ENCODE measurements at regions not wholly inside any gene's neighbourhood (a gene's known extent, or its start where the extent isn't known, plus 50 kb on each side); places are given as distances from the start of the nearest gene placed in this dataset.

DNA sequence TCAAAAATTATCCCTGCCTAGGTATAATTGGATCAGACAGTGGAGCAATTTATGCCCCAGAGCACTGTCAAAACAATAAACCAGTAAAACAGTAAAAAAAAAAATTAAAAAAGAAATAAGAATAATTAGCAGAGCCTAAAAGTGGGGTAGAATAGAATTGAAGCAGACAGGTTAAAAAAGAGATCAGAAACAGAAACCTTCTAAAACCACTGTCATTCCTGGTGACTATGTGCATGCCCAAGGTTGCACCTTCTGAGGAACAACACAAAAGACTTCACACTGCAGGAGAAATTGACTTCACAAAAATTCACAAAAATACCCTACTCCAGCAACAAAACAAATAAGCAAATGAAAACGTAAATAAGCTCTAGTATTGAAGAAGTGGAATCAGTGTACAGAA, 168.6 kb downstream of the SPANXA1 start:
- Histone ChIP-seq H2BK5ac (ENCODE audit: insufficient read length, low read length) (no peak overlapping the region), H3K14ac (ENCODE audit: insufficient read depth, low read length) (no peak overlapping the region), H4K8ac (replicated peaks; ENCODE audit: insufficient read length, low read depth, low read length) (no peak overlapping the region), H3K4me2 (ENCODE audit: insufficient read depth, insufficient read length, low read length) (no peak overlapping the region), H3K4ac (ENCODE audit: low read depth, low read length) (no peak overlapping the region), H2BK20ac (ENCODE audit: low read depth, low read length, poor library complexity, severe bottlenecking) (no peak overlapping the region), H3K23ac (ENCODE audit: insufficient read length, low read depth, low read length) (no peak overlapping the region), H3T11ph (ENCODE audit: low read length) (no peak overlapping the region), H4K5ac (ENCODE audit: insufficient read length, low read depth, low read length) (no peak overlapping the region), H3K79me1 (ENCODE audit: insufficient read depth, low read depth, low read length, poor library complexity, severe bottlenecking) (no peaks in the 10 kb centered on the region), H3K79me2 (ENCODE audit: insufficient read depth, low read length) (no peaks in the 10 kb centered on the region), H3K23me2 (ENCODE audit: insufficient read length, low read depth, low read length, poor library complexity, severe bottlenecking) (no peaks in the 10 kb centered on the region), H3K18ac (ENCODE audit: insufficient read length, low read depth, low read length) (no peak overlapping the region), H2BK12ac (ENCODE audit: insufficient read length, low read depth, low read length) (no peak overlapping the region), H2AFZ (ENCODE audit: low read length) (no peak overlapping the region), H3K27me3 (ENCODE audit: insufficient read depth, low read length) (no peaks in the 10 kb centered on the region), H4K20me1 (ENCODE audit: control insufficient read depth, insufficient read depth, insufficient read length) (no peaks in the 10 kb centered on the region), H3K56ac (ENCODE audit: insufficient read length, low read depth, low read length) (no peak overlapping the region), H2BK120ac (ENCODE audit: low read depth, low read length, poor library complexity, severe bottlenecking) (no peak overlapping the region), H4K91ac (ENCODE audit: insufficient read length, low read depth, low read length) (no peak overlapping the region), H3K9me3 (ENCODE audit: control insufficient read depth, low read depth, low read length) (peaks cover 15% of the 10 kb centered on the region), H3K9ac (ENCODE audit: extremely low read depth, insufficient read length, low read length) (no peak overlapping the region), H3K4me1 (ENCODE audit: insufficient read depth, low read length) (no peaks in the 10 kb centered on the region), H3K27ac (ENCODE audit: insufficient read length, low read depth, low read length) (no peak overlapping the region), H2AK5ac (ENCODE audit: insufficient read length, low read length) (no peak overlapping the region), H2BK15ac (ENCODE audit: low read depth, low read length) (no peak overlapping the region)
- DNase-seq: no peak
- Mint-ChIP-seq H3K27ac (no peak overlapping the region), H3K27me3 (ENCODE audit: low read depth) (no peaks in the 10 kb centered on the region), H3K4me1 (no peaks in the 10 kb centered on the region), H3K36me3 (ENCODE audit: insufficient read depth in 1 of 3, low read depth in 3 of 3) (no peaks in the 10 kb centered on the region), H3K9me3 (peaks cover 56 to 65% of the 10 kb centered on the region in 2 experiments), H3K4me3 (no peak overlapping the region)
- TF ChIP-seq, protein P1, sequence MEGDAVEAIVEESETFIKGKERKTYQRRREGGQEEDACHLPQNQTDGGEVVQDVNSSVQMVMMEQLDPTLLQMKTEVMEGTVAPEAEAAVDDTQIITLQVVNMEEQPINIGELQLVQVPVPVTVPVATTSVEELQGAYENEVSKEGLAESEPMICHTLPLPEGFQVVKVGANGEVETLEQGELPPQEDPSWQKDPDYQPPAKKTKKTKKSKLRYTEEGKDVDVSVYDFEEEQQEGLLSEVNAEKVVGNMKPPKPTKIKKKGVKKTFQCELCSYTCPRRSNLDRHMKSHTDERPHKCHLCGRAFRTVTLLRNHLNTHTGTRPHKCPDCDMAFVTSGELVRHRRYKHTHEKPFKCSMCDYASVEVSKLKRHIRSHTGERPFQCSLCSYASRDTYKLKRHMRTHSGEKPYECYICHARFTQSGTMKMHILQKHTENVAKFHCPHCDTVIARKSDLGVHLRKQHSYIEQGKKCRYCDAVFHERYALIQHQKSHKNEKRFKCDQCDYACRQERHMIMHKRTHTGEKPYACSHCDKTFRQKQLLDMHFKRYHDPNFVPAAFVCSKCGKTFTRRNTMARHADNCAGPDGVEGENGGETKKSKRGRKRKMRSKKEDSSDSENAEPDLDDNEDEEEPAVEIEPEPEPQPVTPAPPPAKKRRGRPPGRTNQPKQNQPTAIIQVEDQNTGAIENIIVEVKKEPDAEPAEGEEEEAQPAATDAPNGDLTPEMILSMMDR (conservative IDR thresholded peaks at IDR 0.05): no peak
- no CpG with 5 or more reads among the region's 1 CpG for WGBS (ENCODE audit: extremely low coverage, insufficient read length, low lambda C conversion rate)
